Stimulated activated CD8-positive, alpha-beta memory T cell treated with anti-CD3 and anti-CD28 coated beads, Interleukin-4, amount 100 ng/mL, for 4 hours (primary cell): ENCODE measurements at regions not wholly inside any gene's neighbourhood (a gene's known extent, or its start where the extent isn't known, plus 50 kb on each side); places are given as distances from the start of the nearest gene placed in this dataset.
"Not testable (repeated sequence)": the region's sequence is repeated elsewhere in the genome, so short reads cannot be mapped to it uniquely, and the experiment has no call there.

Experiments
- DNase-seq, 2 donors: peaks; one replicate each; pipeline ENCODE4 v3.0.0-alpha.2; 2020; ENCODE audit warnings: low read depth in 2 of 2, low spot score in 1 of 2

DNA sequence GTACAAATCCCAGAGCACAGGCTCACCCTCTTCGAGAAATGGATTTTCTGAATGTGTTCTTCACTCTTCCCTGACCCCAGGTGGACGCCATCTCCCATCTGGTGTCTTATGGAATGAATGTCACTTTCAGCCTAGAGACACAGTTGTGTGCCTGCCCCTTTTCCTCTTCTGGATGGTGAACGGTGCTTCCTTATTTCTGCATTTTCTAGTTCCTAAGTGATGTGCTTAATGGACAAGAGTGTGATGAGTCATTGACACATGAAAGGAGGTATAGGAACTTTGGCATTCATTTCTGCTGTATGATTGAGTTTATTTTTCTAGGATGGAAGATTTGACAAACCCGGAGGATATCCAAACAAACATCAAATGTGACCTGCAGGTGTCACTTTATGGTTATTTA, 114.9 kb upstream of the PTPN20 start:
- DNase-seq: not testable (repeated sequence)

DNA sequence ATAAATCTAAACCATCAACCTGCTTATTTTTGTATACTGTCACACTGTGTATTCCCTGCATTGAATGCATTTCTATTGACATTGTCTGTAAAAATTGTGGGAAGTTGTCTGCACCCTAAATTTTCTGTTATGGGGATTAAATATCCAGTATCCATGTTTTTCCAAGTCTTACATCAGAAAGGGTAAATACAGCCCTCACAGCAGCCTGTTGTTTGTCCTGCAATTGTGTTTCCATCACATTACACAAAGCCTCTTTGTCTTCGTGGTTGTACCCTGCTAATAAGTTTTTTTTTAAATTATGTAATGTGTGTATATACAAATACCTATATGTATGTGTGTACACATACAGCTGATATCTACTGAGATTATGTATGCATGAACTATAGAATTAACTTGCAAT, 109.2 kb upstream of the PTPN20 start:
- not testable (repeated sequence) for DNase-seq

DNA sequence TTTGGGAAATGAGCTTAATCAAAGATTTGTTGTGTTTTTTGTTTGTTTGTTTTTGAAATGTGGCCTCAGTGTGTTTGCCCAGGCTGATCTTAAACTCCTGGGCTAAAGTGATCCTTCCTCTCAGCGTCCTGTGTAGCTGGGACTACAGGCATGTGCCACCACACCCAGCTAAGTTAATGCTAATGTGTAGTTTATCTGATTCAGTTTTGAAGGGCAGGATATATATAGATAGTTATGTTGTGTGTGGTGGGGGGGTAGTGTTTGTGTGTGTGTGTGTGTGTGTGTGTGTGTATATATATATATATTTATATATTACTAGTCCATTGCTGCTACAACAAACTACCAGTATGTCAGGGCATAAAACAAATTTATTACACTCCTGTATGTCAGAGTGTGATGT, 108.1 kb upstream of the PTPN20 start:
- DNase-seq: not testable (repeated sequence)

DNA sequence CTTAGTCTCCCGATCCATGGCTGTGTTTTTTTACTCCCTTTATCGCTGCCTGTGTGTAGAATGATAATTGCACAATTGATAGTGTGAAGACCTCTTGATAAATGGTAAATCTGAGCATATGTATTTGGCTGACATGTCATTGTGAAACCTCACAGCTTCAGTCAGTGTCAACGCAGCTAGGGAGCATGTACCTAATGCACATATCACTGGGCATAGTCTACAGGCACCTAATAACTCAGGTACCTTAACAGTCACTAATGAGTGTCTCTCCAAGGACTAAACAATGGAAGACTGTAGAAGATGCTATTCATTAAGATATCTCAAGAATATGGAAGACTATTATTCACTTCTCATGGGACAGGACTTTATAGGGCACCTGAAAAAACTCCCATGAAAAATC, 101.0 kb upstream of the PTPN20 start:
- not testable (repeated sequence) for DNase-seq

DNA sequence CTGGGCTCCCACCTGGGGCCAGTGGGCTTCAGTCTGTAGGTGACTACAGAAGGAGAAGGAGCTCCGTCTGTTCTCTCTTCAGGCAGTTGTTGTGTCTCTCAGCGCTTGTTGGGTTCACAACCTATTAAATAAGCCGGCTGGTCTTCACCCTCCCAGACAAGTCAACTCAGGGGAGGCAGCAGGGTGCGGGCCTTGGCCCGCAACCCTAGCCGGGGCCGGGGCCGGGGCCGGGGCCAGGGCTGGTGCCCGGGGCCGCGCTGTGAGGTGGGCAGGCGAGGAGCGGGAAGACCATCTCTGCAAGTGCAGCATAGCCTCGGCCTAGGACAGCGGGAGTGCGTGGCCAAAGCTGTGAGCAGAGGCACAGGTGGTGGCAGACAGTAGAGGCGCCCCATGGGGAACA, 95.1 kb upstream of the PTPN20 start:
- not testable (repeated sequence) for DNase-seq

DNA sequence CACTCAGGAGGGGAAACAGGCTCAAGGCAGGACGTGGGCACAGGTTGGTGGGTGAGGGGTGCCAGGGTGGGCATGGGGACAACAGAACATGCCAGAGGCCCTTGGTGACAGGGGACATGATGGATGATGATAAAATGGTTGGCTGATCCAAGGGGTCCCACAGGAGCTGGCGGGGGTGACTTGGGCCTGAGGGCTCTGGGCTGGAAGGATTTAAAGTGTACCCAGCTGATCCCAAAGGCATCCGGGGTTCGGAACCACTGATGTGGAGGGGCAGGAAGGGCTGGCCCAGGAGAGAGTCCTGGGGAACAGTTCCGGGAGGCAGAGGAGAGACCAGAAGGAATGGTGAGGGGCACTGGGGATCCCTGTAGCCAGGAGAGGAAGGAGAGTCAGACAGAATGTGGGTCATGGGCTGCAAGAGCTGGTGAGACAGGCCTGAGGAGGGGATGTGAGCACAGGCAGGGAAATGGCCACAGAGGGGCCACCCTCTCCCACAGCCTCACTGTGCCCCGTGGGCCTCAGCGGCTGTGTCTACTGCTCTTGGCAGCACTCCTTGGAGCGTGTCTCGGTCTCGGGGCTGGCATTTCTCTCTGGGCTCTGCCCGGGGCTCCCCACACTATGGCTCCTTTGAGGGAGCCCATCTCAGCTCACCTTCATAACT, 70.7 kb upstream of the PTPN20 start:
- not testable (repeated sequence) for DNase-seq

DNA sequence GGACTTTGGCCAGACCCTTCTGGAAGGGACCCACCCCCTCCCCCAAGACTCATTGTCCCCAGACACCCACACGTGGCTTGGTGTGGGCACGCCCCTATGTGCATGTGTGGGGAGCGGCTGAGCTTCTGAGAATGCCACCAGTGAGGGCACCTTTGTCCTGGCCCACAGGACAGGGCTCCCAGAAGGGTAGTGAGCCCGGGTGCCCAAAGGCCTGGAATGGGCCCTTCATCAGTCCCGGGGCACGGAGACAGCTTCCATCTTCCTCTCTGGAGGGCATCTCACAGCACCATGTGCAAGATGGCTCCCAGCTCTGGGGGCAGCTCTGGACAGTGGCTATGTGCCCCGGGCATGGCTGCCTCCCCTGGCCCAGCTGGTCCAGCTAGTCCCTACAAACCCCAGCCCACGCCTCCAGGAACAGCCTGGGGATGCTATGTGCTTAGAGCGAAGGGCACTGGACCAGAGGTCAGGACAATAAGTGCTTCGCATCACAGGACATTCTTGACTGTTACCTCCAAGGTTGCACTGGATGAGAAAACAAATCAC, 70.1 kb upstream of the PTPN20 start:
- DNase-seq: not testable (repeated sequence)

DNA sequence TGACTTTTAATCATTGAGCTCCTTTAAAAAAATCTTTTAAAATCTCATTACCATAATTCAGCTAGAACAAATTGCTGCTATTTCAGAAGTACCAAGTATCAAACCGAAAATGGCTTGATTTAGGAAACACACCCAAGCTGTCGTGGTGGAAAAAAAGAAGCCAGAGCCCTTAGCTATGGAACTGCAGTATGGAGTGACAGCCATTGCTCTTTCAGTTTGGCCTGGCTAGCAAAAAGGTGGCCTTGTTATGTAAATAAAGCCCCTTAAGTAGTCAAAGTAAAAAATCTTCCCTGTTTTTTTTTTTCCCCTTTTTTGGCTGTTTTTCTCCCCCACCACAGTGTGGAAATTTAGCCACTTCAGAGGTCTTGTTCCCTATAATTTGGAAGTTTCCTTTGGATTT, 66.0 kb upstream of the PTPN20 start:
- not testable (repeated sequence) for DNase-seq

DNA sequence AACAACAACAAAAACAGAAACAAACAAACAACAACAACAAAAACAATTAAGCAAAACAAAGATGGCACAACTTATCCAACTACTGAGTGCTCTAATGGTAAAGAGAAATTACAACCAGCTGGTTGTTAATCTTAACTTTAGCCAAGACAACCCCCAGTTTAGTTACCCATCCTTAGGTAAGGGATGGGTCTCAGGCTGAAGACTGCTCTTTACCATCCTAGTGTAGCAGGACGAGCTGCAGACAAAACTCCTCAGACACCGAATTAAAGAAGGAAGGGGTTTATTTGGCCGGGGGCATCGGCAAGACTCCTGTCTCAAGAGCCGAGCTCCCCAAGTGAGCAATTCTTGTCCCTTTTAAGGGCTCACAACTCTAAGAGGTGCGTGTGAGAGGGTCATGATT, 65.6 kb upstream of the PTPN20 start:
- not testable (repeated sequence) for DNase-seq

DNA sequence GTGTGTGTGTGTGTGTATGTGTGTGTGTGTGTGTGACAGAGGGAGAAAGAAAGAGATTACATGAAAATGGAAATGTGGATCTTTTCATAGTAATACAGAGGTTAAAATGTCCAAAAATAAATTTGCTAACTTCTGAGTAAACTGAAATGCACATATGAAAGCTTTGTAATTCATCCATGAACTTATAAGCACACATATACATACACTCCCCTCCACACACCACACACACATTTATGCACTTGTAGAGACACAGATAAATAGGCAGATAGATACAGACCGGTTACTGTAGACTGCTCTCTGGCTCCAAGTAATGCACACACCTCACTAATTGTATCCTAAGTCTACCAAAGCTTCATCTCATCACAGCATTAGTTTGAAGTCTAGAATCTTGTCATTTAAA, 50.5 kb upstream of the PTPN20 start:
- not testable (repeated sequence) for DNase-seq
